Esophagus (tissue), 2 donors: ENCODE measurements at regions not wholly inside any gene's neighbourhood (a gene's known extent, or its start where the extent isn't known, plus 50 kb on each side); places are given as distances from the start of the nearest gene placed in this dataset.

ENCODE experiments used
- H3K27ac ChIP-seq, 2 donors: one replicate each; pipeline ENCODE4 v1.5.1; 2013; ENCODE audit warnings: low read depth in 2 of 2, mild to moderate bottlenecking in 2 of 2, inconsistent platforms in 1 of 2, low read length in 1 of 2, moderate library complexity in 1 of 2
- H3K27me3 ChIP-seq, 2 donors: one replicate each; pipeline ENCODE4 v1.6.1; 2013; ENCODE audit warnings: low read length in 2 of 2, control low read depth in 1 of 2, mild to moderate bottlenecking in 1 of 2; ENCODE audit not compliant: insufficient read depth in 2 of 2, control insufficient read depth in 1 of 2
- H3K36me3 ChIP-seq, 2 donors: one replicate each; pipeline ENCODE4 v1.6.1; 2013; ENCODE audit warnings: low read length in 1 of 2; ENCODE audit not compliant: control insufficient read depth in 2 of 2, insufficient read depth in 2 of 2
- H3K4me1 ChIP-seq, 2 donors: one replicate each; pipeline ENCODE4 v1.6.1; 2013; ENCODE audit warnings: low read length in 1 of 2; ENCODE audit not compliant: control insufficient read depth in 2 of 2, insufficient read depth in 2 of 2
- H3K4me3 ChIP-seq, 2 donors: one replicate each; pipeline ENCODE4 v1.5.1; 2013; ENCODE audit warnings: low read length in 2 of 2, mild to moderate bottlenecking in 2 of 2, low read depth in 1 of 2, moderate library complexity in 1 of 2
- H3K9me3 ChIP-seq, 2 donors: one replicate each; pipeline ENCODE4 v1.6.1; 2013; ENCODE audit warnings: mild to moderate bottlenecking in 2 of 2, low read depth in 1 of 2, low read length in 1 of 2, moderate library complexity in 1 of 2; ENCODE audit not compliant: control insufficient read depth in 2 of 2, insufficient read depth in 1 of 2
- WGBS, 2 donors: extraction: QIAGEN DNeasy Blood & Tissue Kit; methylation state at CpG; one replicate each; pipeline ENCODE4 v1.1.7; 2013; 5-methylcytosine and 5-hydroxymethylcytosine counted together
- donor health status: healthy with polysubstance abuse.
- donor health status: Bipolar disorder and iron deficiency.

DNA sequence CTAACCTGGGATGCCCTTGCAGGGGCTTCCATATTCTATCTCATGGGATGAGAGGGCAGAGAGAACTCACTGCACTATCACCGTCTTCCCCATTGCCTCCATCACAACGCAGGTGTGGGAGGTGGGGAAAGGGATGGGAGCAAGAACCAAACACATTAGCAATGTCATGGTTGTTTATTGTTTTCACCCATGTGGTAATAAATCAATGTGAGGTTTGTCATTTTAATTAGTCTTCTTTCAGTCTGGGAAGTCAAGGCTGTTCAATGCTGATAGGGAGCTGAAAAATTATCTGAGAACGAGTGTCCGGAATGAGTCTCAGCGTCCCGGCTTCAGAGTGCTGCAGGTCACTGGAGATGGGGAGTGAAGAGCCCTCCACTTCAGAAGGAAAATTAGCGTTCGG, 268.5 kb downstream of the DUSP10 start:
- WGBS, 2 donors: 53 to 71% methylated on average over 8 of the region's 8 CpGs
- no peak overlapping the region for H3K27ac ChIP-seq

DNA sequence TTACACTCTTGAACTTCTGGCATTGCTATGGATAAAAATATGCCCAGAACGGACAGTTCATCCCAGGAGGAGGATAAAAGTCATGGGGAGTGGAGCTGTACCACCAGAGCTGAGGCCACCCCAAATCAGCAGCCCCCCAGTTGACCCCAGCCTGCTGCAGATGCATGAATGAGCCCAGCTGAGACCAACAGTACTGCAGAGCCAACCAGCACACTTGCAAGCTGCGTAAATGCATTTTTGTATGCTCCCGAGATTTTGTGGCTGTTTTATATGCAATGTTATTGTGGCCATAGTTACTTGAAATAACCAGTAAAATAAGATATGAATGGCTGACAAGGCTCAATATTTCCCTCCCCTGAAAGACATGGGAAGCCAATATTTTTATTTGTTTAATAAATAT, 264.6 kb downstream of the DUSP10 start:
- Histone ChIP-seq H3K36me3 (no peaks in the 10 kb centered on the region), H3K9me3 (no peaks in the 10 kb centered on the region), H3K4me1 (no peaks in the 10 kb centered on the region), H3K4me3 (no peak overlapping the region), H3K27ac (no peak overlapping the region), H3K27me3 (no peaks in the 10 kb centered on the region)
- WGBS, 2 donors: 78 to 81% methylated on average over 3 of the region's 3 CpGs

More for the DNA sequence above, 268.5 kb downstream of the DUSP10 start:
- H3K36me3 ChIP-seq: no peaks in the 10 kb centered on the region
- H3K4me3 ChIP-seq: no peak overlapping the region
- no peaks in the 10 kb centered on the region for H3K27me3 ChIP-seq
- no peaks in the 10 kb centered on the region for H3K4me1 ChIP-seq
- H3K9me3 ChIP-seq: no peaks in the 10 kb centered on the region

DNA sequence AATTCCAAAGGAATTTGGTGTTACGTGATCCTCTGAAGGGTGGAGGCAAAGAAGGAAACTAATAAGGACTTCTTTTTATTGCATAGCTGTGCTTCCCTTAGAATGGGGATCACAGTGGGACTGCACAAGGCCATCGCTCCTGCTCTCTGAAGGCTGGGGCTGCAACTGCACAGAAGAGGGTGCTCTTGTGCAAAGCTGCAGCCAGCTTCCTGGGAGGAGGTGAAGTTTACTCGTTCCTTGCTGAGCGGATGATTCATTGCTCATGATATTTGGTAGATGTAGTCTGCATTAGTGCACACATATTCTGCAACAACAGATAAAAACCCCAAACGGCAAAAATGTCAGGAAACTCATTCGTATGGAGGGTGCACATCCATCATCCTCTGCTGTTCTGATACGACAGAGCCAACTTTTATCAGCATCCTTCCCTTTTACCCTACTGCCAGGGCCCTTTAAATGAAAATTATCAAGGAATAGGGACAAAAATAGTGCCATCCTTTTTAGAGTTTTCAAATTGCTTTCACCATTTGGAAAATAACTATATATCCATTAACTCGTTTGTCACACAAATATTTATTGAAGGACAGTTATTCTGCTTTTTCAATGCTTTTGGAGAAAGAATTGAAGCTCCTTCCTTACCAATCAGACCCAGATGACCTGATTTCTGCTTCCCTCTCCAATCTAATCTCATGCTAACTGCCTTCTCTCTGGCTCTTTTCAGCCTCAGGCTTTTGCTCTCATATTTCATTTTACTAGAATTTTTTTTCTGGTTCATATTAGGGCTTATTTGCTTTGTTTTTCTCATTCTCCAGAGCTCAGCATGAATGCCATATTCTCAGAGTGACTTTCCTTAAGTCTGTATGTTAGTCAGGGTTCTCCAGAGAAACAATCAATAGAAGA, 263.6 kb downstream of the DUSP10 start:
- 23 to 26% methylated on average over 8 of the region's 8 CpGs for WGBS, 2 donors
- Histone ChIP-seq H3K27me3 (no peaks in the 10 kb centered on the region), H3K27ac (no peak overlapping the region), H3K36me3 (no peaks in the 10 kb centered on the region), H3K4me1 (no peaks in the 10 kb centered on the region), H3K9me3 (no peaks in the 10 kb centered on the region), H3K4me3 (no peak overlapping the region)

DNA sequence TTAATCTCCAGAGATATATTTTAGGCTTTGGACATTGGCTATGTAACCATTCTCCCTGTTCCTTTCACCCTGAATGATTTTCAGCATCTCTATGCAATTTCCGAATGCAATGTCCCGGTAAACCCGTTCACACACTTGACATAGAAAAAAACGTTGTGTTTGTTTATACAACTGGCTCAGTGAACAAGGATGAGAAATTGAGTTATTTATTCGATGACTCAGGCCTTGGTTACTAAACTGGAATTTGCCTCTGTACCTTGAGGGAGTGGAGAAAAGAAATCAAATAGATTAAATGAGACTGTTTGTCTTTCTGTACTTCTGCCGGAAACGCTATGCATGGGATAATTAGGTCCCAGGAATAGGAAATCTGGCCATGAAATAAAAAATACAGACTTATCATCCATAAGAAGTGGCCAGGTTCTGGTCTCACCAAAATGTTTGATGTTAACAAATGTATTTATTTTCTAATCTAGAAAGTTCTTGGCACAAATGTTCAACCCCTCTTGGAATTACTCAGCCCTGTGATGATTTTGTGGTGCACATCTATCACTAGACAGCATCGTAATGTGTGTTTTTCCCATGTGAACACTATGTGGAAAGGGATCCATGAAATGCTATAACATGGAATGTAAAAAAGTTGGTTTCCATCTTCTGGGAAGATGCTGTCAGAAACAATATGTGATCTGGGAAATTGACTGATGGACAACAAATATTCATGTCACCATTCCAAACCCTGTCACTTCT, 253.9 kb downstream of the DUSP10 start:
- Histone ChIP-seq H3K27ac (no peak overlapping the region), H3K4me3 (no peak overlapping the region), H3K27me3 (no peaks in the 10 kb centered on the region), H3K36me3 (no peaks in the 10 kb centered on the region), H3K9me3 (no peaks in the 10 kb centered on the region), H3K4me1 (no peaks in the 10 kb centered on the region)
- 43 to 50% methylated on average over 8 of the region's 8 CpGs for WGBS, 2 donors

DNA sequence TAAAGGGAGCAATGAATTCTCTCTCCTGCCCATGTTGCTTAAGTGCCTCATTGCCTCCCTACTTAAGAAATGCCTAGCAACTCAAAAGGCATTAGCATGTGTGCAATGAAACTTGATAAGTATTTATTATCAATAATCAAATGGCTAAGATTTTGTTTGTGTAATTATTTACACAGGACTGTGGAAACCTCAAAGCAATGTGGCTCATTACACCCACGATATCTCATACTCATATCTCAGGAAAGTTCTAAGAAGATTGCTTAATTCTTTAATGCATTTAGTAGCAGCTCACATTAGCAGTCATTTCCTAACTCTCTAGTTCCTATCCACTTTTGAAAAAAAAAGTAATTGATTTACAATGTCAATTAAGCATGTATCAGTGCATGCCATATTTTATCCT, 253.3 kb downstream of the DUSP10 start:
- H3K4me3 ChIP-seq: no peak overlapping the region
- H3K4me1 ChIP-seq: no peaks in the 10 kb centered on the region
- H3K27me3 ChIP-seq: no peaks in the 10 kb centered on the region
- no peak overlapping the region for H3K27ac ChIP-seq
- WGBS, 2 donors: 65 to 87% methylated on average over 1 of the region's 1 CpG
- no peaks in the 10 kb centered on the region for H3K36me3 ChIP-seq
- H3K9me3 ChIP-seq: no peaks in the 10 kb centered on the region

DNA sequence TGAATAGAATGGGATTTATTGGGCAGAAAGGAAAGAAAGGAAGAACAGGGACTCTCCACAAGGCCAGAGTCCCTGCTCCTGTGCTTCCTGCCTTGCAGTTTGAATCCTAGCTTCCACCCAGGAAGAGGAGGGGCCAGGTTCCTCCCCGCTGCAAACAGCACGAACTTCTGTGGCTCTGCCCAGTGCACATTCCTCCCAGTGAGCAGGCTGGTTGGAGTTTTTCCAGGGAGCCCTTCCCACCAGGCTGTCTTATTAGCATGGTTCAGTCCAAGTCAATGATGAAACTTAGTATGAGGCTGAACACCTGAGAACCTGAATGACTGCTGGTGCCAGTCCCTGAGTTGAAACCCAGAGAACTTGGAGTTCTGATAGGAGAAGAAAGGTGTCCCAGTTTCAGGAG, 247.2 kb downstream of the DUSP10 start:
- no peaks in the 10 kb centered on the region for H3K36me3 ChIP-seq
- 28 to 35% methylated on average over 2 of the region's 2 CpGs for WGBS, 2 donors
- no peak overlapping the region for H3K4me3 ChIP-seq
- H3K27me3 ChIP-seq: no peaks in the 10 kb centered on the region
- no peaks in the 10 kb centered on the region for H3K4me1 ChIP-seq
- H3K9me3 ChIP-seq: no peaks in the 10 kb centered on the region
- H3K27ac ChIP-seq: no peak overlapping the region

DNA sequence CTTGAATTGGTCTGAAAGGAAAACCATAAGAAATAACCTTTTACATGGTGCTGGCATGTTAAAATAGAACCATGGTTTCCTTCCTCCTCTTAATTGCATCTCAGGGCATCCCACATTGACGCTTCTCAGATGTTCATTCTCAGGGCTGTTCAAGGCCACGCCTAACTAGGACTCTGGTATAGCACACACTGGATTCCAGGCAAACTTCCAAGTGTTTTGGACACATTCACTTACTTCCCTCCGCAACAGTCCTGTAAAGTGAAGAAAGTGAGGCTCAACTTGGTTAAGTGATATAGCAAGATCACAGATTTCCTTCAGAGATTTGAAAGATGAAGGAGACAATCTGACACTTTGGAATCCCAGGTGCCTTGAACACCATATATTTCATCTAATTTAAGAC, 244.8 kb downstream of the DUSP10 start:
- WGBS, 2 donors: 56 to 62% methylated on average over 3 of the region's 3 CpGs
- Histone ChIP-seq H3K9me3 (no peaks in the 10 kb centered on the region), H3K27ac (no peak overlapping the region), H3K27me3 (no peaks in the 10 kb centered on the region), H3K4me1 (no peaks in the 10 kb centered on the region), H3K4me3 (no peak overlapping the region), H3K36me3 (no peaks in the 10 kb centered on the region)

DNA sequence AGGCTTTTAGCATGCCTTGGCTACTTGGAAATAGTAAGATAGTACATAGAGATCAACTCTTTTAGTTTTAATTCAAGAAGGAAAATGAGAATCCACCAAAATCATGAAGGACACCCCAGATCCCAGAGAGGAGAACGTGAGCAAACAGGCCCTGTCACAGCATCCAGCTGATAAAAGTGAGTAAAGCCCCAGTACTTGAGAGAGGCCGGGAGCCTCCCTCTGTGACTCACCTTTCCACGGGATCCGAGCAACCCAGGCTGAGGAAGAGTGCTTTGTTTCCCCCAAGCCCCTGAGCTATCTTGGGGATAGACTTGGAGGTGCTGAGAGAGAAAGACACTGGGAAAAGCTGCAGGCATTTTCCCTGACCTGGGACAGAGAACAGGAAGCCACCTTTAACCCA, 238.6 kb downstream of the DUSP10 start:
- no peaks in the 10 kb centered on the region for H3K27me3 ChIP-seq
- peaks cover 3 to 8% of the 10 kb centered on the region in 2 donors for H3K9me3 ChIP-seq
- WGBS, 2 donors: 75 to 81% methylated on average over 4 of the region's 4 CpGs
- no peak overlapping the region for H3K27ac ChIP-seq
- H3K36me3 ChIP-seq: no peaks in the 10 kb centered on the region
- no peaks in the 10 kb centered on the region for H3K4me1 ChIP-seq
- no peak overlapping the region for H3K4me3 ChIP-seq

DNA sequence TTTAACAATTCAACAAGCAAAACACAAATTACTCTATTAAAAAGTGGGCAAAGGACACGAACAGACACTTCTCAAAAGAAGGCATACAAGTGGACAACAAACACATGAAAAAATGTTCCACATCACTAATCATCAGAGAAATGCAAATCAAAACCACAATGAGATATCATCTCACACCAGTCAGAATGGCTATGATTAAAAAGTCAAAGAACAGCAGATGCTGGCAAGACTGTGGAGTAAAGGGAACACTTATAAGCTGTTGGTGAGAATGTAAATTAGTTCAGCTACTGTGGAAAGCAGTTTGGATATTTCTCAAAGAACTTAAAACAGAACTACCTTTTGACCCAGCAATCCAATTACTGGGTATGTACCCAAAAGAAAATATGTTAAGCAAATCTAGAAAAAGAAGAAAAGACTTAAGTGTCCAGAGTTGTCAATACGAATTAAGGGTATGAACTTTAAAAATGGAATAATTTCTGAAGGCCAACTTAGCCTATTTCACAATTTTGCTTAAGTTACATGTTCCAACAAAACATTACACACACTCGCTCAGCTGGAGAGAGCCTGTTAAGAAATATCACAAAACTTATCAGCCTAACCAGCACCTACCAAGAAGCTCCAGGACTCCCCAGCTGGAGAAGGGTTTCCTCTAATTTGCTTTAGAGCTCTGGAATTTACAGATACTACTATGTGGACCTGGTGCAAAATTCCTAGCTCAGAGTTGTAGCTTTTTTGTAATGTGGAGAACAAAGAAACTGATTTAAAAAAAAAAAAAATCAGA, 232.1 kb downstream of the DUSP10 start:
- Histone ChIP-seq H3K9me3 (peaks cover 1 to 2% of the 10 kb centered on the region in 2 donors), H3K36me3 (no peaks in the 10 kb centered on the region), H3K4me1 (no peaks in the 10 kb centered on the region), H3K27ac (no peak overlapping the region), H3K4me3 (no peak overlapping the region), H3K27me3 (no peaks in the 10 kb centered on the region)
- 71 to 75% methylated on average over 3 of the region's 3 CpGs for WGBS, 2 donors
